GM19438 (cell line): ENCODE measurements at regions not wholly inside any gene's neighbourhood (a gene's known extent, or its start where the extent isn't known, plus 50 kb on each side); places are given as distances from the start of the nearest gene placed in this dataset.
"Not testable (repeated sequence)": the region's sequence is repeated elsewhere in the genome, so short reads cannot be mapped to it uniquely, and the experiment has no call there.

Source experiments
- ATAC-seq: cut with Tn5 transposase; IDR thresholded peaks from one replicate; pipeline ENCODE4 v1.9.1; 2021; ENCODE audit warnings: low read depth; ENCODE audit not compliant: unreplicated experiment

DNA sequence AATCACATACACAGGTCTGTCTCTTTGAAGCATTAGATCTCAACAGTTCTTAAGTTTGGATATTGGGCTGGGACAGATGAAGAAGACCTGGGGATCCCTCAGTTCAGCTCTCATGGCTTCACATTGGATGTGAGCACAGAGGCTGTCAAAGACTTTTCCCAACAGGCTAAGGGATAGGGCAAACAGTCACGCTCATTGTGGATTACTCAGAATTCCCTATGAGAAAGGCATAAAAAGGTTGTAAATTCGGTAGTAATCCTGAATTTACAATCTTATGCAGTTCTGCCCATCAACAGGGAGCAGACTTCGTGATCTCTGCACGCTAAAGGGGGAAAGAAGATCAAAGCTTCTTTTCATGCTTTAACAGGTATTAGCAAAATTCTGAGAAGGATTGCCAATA is 448.4 kb downstream of the DAD1 start:
- no peak for ATAC-seq

DNA sequence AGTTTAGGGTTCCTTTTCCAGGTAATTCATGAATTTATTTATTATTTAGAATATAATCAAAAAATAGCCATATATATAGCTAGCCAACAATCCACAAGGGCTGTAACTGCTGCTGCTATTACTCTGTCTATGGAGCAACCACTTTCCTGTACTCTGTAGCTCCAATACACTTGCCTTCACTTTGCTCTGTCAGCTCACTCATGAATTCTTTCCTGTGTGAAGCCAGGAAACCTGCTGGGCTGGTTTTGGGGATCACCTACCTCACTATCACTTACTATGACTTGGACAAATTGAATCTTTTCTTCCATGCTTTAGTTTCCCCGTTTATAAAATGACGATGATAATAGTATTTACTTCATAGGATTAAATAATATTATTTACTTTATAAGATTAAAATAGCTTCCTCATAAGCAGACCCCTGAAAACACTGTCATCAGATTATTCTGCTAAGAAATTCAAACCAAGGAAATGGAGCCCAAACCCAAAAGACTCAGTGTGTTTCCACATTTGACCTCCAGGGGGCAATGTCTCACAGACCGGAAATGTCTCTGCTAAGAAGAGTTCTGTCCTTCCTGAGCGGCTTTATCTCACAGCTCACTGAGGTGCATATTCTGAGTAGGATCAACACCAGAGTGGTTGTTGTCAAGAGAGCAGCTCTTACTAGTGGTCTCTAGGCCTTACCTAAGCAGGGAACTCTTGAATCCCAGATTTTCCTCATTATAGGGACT is 457.1 kb downstream of the DAD1 start:
- ATAC-seq = no peak

DNA sequence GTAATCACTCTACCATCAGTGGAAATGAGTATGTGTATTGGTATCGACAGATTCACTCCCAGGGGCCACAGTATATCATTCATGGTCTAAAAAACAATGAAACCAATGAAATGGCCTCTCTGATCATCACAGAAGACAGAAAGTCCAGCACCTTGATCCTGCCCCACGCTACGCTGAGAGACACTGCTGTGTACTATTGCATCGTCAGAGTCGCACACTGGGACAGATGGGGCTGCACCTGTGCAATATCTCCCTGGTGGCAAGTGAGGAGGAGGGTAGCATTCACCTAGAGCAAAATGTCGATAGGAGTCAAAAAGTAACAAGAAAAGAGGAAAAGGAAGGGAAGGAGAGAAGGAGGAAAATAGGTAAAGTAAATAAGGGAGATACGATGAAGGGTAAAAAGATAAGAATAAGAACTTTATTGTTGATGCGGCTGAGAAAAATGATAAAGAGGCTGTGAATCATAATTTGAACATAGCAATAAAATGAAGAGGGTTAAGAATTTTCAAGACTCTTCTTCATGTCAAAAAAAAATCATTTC is 450.5 kb upstream of the OR4E1 start:
- ATAC-seq = no peak

DNA sequence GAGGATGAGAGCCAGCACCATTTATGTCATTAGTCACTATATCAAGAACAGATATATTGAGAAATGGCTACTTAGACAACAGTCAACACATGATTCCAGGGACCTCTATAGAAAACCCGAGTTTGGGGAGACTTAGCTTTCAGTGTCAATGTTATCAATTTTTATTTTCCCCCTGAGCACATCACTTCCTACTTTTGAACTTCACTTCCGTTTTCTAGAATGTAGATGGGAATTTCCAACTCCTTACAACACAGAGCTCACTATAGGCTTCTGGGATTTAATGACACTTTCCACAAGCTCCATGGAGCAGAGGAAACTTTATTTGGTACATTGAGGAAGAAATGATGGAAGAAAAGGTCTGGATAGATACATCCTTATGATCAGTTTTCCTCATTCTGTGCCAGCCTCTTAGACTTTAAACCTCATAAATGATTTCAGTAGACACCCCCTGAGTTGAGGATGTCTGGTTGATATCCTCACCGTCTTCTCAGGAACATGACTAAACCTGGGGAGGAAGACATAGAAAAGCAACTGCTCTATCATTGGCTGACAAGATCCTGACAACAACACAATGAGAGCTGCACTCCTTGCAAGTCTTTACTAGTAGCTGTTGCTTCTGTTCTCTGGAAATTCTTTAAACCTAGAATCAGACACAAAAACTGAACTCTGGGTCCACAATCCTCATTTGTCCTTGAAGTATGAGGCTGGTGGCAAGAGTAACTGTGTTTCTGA is 449.4 kb upstream of the OR4E1 start:
- ATAC-seq = no peak

DNA sequence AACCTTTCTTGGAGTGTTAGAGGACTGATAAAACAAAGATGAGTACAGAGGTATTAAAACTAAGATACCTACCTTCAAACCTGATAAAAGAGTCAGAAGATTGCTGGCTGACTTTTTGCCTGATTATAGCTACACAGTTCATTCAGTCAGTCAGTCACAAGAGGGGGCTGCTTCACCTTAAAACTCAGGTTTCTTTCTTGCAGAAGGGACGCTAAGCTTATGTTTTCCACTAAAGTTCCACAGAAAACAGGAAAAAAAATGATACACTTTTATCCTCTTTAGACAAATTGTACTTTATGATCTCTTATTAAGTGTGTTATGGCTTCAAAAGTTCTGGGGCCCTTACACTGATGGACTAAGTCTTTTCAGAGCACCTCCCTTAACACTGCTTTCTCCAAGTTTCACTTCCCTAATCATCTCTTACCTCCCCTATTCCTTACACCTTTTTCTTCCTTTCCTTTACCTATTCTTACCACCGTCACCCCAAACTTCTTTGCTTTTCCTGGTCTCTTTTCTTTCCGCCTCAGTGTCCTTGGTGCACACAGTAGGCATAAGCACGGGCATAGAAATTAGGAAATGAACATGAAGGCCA is 448.7 kb upstream of the OR4E1 start:
- no peak for ATAC-seq

DNA sequence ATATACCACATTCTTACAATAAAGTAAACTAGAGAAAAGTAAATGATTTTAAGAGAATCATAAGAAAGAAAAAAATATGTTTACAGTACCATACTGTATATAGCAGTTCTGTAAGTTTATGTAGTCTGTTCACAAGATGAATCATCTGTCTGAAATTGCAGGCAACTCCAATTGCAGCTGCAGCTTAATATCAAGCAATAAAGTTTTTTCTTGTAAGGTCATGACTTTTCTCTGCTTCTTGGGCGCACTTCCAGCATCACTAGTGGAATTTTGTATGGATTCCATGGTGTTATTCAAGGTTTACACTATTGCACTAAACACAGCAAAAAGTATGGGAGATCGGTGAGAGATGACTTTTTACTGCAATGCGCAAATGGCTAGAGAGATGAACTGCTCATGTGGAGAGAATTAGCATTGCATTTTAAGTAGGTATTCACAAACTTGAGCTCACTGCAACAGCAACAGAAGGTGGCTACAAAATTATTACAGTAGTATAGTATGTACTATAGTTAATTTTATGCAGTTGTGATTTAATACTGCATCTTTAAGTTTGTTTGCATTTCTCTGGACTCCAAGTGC is 445.4 kb upstream of the OR4E1 start:
- ATAC-seq = no peak

DNA sequence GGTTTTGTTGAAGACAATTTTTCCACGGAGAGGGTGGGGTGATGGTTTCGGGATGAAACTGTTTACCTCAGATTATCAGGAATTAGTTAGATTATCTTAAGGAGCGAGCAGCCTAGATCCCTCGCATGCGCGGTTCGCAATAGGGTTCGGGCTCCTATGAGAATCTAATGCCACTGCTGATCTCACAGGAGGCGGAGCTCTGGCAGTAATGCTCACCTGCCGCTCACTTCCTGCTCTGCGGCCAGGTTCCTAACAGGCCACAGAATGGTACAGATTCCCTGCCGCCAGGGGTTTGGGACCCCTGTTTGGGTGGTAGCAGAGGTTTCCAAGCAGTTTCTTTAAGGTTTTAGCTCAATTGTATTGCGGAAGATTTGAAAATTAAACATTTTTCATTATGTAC is 439.8 kb upstream of the OR4E1 start:
- ATAC-seq = no peak

DNA sequence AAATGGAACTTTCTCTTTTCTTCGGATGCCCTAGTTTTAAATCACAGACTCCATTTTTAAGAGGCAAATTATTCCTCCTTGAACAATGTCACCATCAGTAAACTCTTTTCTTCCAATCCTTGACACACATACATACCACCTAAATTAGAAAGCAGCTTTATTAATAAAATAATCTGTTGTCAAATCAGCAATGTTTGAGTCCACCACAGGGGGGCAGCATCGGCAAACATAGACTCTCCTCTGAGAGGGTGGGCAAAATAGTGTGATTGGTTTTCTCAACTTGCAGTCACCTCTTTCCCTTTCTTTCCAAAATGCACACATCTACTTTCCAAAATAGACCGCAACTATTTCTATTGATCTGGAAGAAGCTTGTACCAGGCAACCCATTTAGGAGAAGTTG is 438.4 kb upstream of the OR4E1 start:
- ATAC-seq = no peak

DNA sequence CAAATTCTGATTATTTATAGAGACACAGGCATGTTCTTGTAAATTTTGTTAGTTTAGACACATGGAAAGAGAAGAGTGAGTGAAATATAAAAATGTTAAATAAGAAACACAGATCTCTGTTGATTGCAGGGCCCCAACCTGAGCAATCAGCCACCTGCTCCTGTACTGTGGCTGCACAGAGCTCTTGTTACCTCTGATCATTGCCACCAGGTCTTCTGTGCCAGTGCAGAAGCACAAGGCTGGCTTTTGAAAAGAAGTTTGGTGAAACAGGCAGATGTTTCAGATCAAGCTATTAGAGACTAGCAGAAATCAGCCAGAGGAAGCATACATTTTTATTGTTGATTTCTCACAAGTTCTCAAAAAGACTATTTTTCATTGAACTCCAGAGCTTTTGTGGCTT is 434.1 kb upstream of the OR4E1 start:
- no peak for ATAC-seq

DNA sequence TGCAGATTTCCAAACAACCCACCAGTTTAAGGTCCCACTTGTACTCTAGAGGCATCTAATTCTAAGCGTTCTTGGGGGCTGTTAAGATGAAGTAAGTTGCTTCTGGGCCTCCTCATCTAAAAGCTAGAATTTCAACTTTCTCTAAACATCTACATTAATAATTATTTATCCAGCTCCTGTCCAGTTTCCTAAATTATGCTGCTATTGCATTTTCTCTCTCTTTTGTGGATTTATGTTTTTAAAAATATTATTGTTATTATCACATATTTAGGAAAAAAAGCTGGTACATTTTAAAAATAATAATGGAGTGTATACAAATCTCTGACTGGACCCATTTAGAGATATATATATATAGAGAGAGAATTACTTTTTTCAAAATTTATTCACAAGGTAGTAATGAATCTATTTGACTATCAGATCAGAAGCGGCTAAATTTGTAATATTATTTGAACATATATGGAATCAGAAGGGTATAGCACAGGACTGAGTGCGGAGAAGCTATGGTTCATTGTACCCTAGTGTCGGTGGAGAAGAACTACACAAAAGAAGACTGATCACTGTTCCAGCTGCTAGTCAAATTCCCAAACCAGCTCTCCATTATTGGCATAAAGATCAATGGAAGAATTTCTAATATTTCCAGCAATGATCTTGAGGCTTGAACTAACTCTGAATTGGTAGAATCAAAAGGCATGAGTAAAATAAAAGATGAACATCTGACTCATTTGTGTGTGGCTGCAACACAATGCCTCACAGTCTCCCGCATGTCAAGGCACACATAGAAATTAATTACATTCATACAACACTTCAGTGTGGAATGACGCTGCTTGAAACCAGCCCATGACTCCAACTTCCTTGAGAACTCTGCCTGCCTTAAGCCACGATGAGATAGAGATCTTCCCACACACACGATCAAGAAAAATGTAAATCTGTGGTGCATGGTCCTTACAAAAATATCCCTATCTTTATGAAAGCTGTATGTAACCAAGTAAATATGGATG is 433.4 kb upstream of the OR4E1 start:
- no peak for ATAC-seq

DNA sequence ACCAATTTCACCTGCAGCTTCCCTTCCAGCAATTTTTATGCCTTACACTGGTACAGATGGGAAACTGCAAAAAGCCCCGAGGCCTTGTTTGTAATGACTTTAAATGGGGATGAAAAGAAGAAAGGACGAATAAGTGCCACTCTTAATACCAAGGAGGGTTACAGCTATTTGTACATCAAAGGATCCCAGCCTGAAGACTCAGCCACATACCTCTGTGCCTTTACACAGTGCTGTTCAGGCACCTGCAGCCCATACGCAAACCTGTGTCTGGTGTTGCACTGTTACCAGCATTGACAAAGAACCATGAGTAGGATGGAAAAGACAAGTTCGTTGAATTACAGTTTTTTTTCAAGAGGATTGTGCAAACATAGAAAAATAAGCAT is 432.0 kb upstream of the OR4E1 start:
- ATAC-seq = no peak

DNA sequence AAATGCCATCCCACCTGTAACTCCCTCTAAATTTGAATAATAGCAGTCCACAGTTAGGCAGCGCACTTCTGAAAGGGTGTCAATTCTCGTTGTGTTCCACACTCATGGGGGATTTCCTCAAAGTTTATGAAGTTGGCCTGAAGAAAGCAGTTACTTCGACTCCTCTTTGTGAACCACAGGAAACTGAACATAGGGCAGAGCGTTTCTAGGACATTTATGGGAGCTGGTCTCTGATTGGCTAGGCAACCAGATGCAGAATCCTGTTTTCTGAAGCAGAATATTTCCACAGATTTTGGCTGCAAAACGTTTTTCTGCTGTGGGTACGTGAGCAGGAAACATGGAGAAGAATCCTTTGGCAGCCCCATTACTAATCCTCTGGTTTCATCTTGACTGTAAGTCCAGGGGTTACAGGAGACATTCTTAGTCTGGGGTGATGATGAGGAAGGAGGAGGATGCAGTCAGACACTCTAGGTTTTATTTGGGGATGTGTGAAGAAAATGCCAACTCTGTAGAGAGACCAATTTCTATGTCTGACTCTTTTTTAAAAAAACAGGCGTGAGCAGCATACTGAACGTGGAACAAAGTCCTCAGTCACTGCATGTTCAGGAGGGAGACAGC is 431.5 kb upstream of the OR4E1 start:
- ATAC-seq = no peak

DNA sequence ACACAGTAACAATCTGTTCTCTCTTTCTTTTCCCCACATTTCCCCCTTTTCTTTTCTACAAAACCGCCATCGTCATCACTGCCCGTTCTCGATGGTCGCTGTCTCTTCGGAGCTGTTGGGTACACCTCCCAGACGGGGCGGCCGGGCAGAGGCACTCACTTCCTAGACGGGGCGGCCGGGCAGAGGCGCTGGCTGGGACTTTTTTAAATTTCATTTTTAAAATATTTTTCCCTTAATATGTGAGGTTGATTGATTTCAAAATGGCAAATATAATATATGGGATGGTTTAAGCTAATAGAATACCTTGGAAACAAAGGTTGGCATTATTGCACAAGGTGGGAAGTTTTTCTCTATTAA is 427.1 kb upstream of the OR4E1 start:
- ATAC-seq = not testable (repeated sequence)

DNA sequence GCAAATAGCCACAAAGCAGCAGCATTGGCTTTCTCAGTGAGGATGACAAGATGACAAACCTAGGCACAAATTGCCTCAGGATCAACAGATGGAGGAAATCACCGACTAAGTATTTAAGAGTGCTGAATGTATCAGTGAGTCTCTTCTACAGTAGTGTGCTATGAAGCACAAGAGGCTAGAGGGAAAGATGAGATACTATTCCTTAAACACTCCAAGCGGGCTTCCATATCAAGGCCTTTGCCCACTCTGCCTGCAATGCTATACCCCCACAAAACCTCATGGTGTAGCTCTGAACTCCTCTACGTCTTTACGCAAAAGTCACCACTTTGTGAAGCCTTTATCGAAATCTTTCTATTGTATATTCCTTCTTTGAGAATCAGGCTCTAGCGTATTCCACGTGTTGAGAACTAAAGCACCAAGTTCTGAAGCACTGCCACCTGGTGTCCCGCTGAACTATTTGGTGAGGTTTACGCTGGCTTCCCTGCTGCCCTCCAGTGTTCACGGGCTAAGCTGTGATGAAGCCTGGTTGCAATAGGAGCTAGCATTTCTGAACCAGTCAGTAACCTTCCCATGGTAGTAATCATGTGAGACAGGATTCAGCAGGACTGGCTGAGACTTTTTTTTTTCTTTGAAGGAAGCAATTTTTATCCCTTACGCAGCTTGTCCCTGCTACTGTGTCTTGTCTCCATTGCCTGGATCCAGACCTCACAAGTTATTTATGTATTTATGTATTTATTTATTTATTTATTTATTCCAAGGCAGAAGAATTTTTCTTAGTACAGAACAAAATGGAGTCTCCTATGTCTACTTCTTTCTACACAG is 426.5 kb upstream of the OR4E1 start:
- no peak for ATAC-seq

DNA sequence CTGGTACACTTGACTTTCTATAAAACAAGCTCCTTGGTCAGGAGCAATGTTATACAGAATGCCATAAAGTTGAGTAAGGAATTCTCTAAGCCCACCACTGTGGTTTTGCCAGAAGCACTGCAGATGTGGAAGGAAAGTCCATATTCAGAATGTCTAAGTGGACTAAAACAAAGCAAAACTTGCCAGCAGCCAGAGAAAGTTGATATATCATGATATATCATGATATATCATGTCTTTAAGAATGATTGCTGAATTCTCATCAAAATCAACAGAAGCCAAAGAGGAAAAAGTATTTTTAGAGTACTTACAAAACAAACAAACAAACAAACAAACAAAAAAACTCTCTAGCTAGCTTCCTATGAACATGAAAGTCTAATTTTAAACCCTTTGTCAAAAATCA is 424.8 kb upstream of the OR4E1 start:
- ATAC-seq = no peak

DNA sequence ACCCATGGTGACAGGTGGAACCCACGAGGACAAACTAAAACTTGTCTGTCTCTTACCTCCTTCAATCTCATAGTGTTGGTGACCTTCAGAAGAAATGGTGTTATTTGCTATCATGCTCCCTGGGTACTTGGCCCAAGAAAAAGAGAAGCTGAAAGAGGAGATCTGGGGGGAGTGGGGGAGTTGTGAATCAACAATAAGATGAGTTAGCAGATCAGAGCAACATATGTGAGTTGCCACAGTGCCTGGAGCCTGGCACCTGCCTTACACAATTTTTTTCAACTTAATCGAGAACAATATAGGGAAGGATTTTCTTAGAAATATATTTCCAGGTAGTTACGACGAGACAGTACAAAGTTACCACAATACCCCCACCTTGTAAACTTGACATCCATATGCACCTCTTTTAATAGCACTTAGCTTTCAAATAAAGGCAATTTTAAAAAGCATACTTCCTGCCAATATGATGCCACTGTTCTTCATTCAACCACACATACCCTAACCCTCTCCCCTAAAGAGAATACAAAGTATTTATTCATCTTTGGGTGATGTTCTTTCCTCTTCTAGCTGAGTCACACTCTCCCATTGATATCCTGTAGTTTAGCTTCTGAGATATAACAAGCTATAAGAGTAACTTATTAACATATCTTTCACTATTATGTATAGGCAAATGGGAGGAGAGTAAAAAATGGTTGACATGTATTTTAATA is 424.1 kb upstream of the OR4E1 start:
- ATAC-seq = no peak

DNA sequence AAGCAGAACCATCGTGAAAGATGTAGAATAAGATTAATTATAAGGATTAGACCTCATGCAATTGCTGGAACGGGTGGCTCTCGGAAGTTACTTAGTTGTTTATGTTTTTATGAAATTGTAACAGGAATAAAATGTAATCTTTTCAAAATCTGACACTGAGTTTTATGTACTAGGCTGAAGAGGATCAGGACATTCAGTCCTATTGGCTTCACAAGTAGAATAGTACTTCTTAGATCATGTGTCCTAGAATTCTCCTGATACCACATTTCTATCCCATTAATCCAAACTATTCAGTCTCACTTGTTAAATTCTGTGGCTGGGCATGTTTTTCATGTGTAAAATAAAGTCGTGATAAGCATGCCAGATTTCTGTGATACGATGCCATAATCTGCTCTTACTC is 423.5 kb upstream of the OR4E1 start:
- no peak for ATAC-seq

DNA sequence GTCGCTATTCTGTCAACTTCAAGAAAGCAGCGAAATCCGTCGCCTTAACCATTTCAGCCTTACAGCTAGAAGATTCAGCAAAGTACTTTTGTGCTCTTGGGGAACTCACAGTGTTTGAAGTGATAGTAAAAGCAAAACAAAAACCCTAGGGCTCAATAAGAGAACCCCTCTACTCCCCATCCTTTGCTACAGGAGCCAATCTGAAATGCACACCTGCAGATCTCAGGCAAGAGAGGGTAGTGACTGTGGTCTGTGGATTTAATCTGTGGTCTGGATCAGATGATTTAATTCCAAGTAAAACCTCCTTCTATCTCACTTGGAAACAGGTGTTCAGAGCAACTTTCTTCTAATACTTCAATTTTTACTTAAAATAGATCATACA is 422.9 kb upstream of the OR4E1 start:
- ATAC-seq = no peak
